Left renal cortex interstitium (tissue), 4 donors: ENCODE measurements at regions not wholly inside any gene's neighbourhood (a gene's known extent, or its start where the extent isn't known, plus 50 kb on each side); places are given as distances from the start of the nearest gene placed in this dataset.
"Not testable (repeated sequence)": the region's sequence is repeated elsewhere in the genome, so short reads cannot be mapped to it uniquely, and the experiment has no call there.

Experiments used
- DNase-seq, 4 donors: peaks; one replicate each; pipeline ENCODE4 v3.0.0-alpha.2; 2013; ENCODE audit warnings: low read depth in 4 of 4, low spot score in 2 of 4, missing footprints in 1 of 4

DNA sequence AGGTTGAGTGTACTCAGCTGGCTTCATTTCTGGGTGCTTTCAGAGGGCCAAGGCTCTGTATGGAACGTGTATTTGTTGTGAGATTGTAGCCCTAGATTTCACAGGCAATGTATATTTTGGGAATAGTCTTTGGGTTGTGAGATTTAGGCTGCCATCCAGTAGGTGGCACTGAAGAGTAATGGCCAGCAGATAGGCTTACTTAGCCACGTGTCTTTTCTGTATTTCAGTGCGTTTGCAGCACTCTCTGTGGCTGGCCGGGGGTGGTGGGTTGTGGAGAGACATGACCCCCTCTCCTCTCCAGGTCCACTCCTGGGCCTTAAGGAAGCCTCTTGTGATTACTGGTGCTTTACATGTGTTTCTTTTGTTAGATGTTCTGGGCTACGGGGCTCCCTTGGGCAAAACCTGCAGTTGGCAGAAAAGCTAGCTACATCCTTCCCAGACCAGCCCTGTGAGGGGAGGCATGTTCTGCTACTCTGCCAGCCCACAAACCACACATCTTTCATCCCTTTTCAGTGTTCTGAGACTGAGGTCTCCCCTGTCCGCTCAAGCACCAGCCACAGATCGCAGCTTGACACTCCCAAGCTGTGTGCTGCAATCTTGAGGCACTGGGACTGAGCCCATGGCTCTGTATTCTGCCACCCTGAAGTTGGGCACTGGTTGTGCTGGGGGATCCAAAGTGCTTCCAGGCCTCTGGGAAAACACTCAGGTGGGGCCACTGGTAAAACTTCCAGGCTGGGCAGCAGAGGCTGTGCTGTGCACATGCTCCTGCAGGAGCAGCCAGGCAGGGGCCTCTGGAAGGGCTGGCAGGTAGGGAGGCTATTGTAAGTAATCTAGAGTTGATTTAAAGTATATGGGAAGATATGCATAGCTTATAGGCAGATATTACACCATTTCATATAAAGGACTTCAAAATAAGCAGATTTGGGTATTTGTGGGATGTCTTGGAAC lies 1096.8 kb upstream of the PCDH20 start:
- peak in 1 of 4 donors; percentile 20 for DNase-seq

DNA sequence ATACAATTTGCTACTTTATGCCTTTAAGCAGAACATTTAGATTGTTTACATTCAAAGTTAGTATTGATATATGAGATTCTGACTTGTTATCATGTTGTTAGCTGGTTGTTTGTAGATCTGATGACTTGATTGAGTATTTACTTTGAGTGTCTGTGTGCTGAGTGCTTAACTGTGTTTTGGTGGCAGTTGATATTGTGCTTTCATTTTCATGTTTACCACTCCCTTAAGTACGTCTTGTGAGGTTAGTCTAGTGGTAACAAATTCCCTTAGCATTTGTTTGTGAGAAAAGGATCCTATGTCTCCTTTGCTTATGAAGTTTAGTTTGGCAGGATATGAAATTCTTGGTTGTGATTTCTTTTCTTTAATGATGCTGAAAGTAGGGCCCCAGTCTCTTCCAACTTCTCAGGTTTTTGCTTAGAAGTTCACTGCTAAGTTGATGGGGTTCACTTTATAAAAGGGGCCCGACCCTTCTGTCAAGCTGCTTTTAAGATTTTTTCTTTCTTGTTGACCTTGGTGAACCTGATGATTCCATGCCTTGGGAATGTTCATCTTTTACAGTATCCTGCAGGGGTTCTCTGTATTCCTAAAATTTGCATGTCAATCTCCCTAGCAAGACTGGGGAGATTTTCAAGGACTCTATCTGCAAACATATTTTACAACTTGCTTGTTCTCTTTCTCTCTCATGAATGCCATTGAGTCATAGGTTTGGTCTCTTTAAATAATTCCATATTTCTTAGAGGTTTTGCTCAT lies 1095.4 kb upstream of the PCDH20 start:
- DNase-seq: no peak

DNA sequence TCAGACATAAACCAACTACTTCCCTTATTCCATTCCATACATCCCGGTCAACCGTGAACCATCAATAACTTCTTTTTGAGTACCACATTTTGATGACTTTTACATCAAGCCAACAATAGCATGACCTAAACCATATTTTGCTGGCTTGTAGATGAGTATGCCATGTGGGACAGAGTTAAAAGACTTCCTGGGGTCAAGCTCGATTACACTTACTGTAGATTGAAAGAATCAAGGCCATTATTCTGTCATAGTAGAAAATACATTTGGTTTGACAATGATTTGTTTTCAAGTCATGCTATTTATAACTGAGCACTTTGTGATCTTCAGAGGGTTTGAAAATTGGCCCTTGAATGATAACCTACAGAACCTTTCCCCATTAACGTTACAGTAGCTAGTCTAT lies 1086.9 kb upstream of the PCDH20 start:
- no peak for DNase-seq

DNA sequence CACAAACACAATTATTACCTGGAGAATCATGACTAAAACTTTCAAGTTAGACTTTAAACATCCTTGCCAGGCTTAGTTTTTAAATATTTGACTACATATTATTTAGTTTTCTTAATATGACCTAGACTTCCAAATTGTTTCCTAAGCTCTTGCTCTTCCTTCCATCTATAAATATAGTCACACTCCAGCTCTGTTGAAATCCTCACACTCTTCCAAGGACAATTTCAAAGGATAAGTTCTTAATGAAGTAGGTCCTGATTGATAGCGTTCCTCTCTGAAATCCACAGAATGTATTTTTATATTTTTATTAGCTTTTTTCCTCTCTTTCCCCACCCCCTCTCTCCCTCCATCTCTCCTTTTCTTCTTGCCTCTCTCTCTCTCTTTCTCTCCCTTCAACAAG lies 1074.1 kb upstream of the PCDH20 start:
- no peak for DNase-seq

DNA sequence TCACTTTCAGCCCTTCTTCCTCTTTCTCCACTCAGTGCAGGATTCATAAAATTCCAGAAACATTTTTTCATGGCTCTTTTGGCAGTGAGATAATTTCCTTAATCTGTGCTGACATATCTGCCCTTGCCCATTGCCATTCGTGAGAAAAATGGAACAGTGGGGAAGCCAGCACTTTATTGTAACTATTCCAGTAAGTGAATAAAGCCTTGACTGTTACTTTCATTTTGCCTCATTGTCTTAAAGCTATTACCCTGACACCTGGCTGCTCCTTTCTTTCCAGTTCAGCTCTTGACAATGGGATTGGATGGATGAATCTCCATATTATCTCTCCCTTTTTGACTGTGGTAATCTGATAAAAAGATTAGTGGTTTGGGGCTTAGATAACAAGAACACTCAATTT lies 1068.1 kb upstream of the PCDH20 start:
- DNase-seq: no peak

DNA sequence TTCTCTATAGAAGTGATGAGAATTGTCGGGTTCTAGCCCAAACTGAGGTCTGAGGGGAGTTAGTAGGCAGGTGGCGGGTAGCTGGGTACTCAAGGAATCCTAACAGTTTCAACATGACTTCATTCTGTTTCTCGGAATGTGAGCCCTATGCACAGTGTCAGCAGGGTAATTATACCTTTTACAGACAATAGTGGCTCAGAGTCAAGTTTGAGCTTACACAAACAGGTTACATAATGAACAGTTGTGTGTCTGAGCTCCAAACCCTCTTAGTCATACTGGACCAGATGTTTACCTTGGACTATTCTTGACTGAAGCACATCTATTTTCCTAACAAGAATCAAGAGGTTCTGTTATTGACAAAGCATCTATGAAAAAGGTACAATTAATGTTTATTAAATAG lies 1066.7 kb upstream of the PCDH20 start:
- no peak for DNase-seq

DNA sequence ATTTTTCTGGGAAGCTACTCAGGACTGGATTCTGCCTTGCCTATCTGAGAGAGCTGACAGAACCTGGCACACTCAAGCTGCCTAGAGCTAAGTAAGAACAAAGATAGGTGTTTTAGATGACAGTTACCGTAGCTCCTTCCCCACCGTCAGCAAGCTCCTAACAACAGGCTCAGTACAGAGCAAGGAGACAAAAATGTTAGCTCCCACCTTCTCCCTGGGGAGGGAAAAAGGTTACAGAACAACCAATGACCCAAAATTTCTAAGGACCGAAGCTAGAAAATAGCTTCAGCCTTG lies 1058.2 kb upstream of the PCDH20 start:
- no peak for DNase-seq

DNA sequence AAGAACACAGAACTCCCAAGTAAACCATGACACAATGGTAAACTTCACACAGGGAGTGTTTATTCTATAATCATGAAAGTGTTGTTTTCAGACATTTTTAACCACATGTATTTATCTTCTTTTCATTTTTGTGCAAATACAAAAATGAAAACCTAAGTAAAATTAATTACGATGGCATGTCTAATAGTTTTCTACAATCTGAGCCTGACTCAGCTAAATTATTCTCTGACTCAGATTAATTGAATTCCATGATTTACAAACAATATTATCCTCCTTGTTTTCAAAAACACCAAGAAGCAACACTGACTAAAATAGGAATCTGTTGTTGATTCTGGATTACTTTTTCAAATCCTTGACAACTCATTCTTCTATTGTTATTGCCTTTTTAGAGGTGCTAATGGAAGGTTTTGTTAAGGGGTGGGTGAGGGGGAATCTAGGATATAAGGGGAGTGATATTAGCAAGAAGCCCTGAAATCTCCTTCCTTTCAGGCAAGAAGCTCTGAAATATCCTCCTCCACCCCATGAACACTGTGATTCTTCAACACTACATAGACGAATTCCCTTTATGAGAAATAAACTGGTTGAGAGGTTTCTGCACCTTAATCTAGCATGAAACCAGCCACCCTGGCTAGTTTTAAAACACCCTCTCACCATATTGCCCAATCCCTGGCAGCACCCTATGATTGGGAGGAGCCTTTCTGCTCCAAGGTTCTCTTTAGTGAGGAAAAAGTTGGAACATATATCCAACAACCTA lies 1057.7 kb upstream of the PCDH20 start:
- DNase-seq: no peak

DNA sequence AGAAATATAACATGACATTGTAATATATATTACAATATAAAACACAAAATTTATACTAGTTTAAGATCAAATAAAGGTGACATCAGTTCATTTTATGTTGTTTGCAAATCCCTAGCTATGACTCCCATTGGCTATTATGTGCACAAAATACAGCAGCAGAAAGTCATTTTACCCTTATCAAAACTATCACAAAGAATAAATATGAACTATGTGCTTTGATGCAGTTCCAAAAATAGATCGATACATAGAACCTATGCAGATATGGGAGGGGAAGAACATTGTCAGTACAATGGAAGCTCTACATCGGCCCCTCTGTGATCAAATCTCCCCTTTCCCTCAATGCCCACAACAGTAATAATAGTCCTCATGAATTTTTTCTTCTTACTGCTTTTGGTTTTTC lies 1038.1 kb upstream of the PCDH20 start:
- no peak for DNase-seq

DNA sequence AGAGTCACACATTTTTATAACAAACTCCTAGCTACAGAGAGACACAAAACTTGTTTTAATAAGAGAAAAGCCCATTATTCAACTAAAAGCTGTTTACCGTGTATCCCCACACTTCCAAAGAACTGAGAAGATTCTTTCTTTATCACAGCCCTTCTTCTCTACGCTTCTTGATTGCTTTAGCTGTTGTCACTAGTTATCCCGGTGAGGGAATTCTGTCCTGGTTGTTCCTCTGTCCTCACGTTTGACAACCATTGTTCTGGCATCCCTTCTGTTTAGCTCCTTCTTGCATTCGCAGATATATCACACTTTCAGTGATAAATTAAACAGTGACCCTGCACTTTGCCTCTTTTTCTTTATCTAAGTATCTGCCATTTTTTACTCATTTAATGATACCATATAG lies 1035.1 kb upstream of the PCDH20 start:
- DNase-seq: no peak

DNA sequence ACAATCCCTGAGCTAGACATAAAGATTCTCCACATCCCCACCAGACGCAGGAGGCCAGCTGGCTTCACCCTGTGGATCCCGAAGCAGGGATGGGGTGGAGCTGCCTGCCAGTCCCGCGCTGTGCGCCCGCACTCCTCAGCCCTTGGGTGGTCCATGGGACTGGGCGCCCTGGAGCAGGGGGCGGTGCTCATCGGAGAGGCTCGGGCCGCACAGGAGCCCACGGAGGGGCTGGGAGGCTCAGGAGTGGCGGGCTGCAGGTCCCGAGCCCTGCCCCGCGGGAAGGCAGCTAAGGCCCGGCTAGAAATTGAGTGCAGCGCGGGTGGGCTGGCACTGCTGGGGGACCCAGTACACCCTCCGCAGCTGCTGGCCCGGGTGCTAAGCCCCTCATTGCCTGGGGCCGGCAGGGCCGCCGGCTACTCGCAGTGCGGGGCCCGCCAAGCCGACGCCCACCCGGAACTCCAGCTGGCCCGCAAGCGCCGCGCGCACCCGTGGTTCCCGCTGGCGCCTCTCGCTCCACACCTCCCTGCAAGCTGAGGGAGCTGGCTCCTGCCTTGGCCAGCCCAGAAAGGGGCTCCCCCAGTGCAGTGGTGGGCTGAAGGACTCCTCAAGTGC lies 1032.2 kb upstream of the PCDH20 start:
- not testable (repeated sequence) for DNase-seq

DNA sequence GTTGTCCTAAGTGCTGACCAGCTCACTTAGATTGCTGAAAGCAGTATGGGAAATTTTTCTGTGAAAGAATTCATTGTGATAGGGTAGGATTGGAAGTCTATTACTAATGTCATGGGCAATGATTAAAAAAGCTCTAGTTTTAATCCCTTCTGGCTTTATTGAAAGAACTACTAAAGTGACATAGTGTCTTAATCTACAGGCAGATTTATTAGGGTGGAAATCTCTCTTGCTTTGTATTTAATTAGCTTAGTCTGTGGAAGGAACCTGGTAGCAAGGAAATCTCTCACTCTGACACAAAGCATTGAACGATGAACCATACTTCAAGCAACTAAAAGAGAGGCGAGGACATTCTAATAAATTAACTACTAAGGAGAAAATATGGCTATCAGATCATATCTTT lies 1029.2 kb upstream of the PCDH20 start:
- no peak for DNase-seq

DNA sequence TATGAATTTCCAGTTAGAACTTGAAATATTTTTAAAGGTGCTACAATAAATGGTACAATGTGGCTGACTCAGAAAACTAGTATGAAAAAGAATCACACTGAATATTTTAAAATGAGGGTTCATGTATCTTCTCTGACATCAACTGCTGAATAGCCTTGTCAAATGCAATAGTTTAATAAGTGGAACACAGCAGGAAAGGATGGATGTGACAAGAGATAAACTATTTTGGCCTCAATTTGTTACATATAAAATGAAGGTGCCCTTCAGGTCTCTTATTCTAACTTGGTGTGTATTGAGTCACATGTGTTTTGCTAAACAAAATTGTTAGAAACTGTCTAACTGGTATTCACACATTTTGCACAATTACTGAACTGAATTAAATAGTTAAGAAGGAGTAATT lies 1018.4 kb upstream of the PCDH20 start:
- DNase-seq: no peak

DNA sequence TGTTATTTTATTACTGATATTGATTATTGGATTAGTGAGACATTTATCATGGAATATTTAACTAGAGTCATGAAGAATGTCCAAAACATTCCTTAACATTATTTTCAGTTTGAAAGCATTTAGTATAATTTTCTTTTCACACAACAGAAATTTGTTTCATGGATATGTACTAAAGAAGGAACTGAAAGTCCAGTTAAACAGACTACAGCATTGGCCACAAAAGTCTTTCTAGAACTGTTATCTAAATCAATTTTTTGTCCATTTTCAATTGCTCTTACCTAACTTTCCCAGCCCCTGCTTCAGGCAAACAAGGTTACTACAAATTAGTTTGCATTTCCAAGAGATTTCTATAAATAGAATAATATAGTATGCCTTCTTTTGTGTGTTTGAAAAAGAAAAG lies 1018.0 kb upstream of the PCDH20 start:
- DNase-seq: no peak

DNA sequence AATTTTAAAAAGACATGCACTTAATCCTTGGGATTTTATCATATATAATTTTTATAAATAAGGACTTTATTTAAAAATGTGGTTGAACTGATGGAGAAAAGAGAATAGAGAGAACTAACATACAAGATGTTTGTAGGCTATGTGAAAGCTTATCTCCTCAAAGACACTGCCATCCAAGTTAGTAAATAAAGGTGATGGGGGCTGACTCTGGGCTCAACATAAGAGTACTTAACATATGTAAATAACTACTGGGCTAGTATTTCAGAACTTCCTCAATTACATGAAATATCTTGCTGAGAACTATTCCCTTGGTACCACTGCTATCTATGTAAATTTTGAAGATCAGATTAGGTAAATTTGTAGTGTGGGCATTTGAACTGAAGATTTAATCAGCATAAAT lies 1017.3 kb upstream of the PCDH20 start:
- DNase-seq: no peak

DNA sequence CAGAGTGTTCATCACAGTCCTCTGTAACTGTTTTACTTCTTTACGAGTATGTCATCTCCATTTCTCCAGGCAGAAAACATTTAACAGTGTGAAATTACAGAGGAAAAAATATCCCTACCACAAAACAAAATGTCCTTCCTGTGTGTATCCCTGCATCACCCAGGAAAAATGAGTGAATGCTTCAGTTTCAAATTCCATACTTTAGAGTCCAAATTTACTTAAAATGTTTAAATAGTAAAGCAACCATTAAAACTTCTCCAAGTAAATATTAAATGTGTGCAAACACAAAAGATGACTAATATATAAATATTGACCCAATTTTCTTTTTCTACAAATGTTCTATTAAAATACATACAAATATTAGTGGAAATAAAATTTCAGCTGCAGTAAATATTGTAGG lies 1016.6 kb upstream of the PCDH20 start:
- no peak for DNase-seq

DNA sequence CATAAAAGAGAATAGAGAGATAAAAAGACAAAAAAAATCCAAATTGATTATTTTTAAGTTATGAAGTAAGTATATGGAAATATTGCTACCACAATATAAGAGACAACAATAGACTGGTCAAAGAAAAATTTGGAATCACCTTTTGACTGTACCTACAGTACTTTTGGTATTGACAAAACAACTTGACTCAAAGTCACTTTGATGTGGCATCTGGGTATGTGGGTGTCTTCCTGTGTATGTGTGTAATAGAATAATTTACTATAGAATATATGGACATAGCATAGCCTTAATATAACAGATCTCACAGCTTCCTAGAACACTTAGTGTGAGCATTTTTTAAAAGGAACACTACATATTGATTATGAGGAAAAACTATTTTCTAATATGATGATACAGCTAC lies 1016.2 kb upstream of the PCDH20 start:
- no peak for DNase-seq

DNA sequence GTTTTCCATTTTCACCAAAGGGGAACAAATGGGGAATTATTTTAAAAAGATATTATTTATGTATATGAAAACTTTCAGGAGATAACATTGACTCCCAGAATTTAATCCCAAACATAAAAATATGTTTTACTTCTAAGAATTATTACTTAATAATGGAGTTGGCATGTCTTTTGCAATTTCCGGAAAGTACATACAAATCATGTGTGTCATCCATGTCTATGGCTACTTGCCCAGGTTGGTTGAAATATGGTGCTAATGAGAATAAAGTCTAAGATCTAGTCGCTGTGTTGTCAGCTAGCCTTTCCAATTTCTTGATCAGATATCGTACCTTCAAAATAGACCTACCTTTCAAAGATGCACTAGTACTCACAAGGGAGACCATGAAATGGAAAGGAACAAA lies 1003.2 kb upstream of the PCDH20 start:
- no peak for DNase-seq

DNA sequence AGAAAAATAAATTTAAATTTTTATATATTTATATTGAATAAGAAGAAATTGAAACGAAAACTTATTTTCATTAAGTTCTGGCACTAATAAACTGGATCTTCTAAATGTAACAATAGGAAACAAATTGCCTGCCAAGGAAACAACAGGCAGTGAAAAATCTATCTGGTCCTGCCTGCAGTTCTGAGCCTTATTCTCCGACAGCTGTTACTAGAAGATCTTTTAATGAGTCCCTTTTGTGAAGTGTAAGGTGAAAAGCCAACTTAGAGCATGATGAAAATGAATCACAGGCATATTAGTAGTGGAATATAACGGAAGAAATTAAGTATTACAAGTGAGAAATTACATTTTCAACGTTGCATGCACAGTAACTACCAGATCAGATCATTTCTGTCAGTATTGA lies 1002.7 kb upstream of the PCDH20 start:
- no peak for DNase-seq

DNA sequence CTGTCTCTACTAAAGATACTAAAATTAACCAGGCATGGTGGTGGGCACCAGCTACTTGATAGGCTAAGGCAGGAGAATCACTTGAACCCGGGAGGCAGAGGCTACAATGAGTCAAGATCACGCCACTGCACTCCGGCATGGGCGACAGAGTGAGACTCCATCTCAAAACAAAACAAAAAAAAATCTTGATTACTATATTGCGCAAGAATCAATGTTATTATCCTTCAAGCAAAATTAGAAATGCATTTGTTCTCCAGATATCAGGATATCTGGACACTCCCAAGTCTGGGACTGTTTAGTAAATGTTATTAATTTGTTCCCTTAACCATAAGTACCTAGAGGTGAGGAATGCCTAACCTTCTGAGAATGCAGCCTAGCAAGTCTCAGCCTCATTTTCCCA lies 992.2 kb upstream of the PCDH20 start:
- no peak for DNase-seq

DNA sequence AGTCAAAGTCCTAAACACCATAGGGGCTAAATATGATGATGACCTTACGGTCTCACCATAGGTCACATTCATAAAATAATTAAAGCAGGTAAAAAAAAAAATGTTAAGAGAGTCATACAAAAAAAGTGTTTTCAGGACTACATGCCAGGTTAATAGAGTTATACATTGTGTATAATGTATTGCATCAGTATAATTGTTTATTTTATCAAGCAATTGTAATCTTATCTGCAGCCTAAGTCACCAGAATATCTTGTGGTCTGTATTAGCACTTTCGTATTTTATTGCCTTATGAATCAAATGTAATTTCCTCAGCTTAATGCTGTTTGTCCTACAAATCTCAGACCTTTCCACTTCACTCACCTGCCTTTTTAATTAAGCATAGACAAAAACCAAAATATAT lies 972.9 kb upstream of the PCDH20 start:
- no peak for DNase-seq
